Neuron (in vitro differentiated cells): ENCODE measurements at regions not wholly inside any gene's neighbourhood (a gene's known extent, or its start where the extent isn't known, plus 50 kb on each side); places are given as distances from the start of the nearest gene placed in this dataset.

Experiments
- H2AFZ ChIP-seq: one replicate; pipeline ENCODE4 v1.6.1; 2013; ENCODE audit warnings: low read depth, mild to moderate bottlenecking, inconsistent platforms, low read length, moderate library complexity
- H3K27me3 ChIP-seq: one replicate; pipeline ENCODE4 v1.6.1; 2013; ENCODE audit warnings: low read length; ENCODE audit not compliant: insufficient read depth
- H3K36me3 ChIP-seq: one replicate; pipeline ENCODE4 v1.6.1; 2013; ENCODE audit warnings: low read length; ENCODE audit not compliant: insufficient read depth
- H3K4me1 ChIP-seq: one replicate; pipeline ENCODE4 v1.6.1; 2013; ENCODE audit warnings: low read length; ENCODE audit not compliant: insufficient read depth
- H3K4me3 ChIP-seq: 2 replicates; pipeline ENCODE4 v1.5.1; 2013; ENCODE audit warnings: mild to moderate bottlenecking, low read length, moderate library complexity
- H3K9me3 ChIP-seq: one replicate; pipeline ENCODE4 v1.6.1; 2013; ENCODE audit warnings: low read length

DNA sequence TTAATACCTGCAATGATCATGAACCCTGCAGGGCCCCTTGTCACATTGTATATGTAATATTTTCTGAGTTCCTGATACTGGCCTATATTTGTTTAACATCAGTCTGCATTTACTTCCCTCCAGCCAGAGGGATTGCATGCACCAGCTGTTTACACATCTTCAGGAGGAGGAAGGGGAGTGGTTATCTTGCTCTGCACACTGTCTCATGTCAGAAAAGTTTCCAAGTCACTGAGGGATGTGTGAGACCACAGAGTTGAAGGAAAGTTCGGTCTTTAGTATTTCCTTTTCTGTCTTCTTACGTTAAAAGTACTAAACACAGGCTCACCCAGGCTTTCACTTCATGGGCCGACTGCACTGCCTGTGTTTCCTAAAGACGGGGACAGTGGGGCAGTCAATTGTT lies 574.1 kb downstream of the LMO4 start:
- Histone ChIP-seq H3K36me3 (no peaks in the 10 kb centered on the region), H3K4me1 (peaks cover 2% of the 10 kb centered on the region), H3K9me3 (no peaks in the 10 kb centered on the region), H3K27me3 (no peaks in the 10 kb centered on the region), H2AFZ (no peak overlapping the region), H3K4me3 (no peak overlapping the region)

DNA sequence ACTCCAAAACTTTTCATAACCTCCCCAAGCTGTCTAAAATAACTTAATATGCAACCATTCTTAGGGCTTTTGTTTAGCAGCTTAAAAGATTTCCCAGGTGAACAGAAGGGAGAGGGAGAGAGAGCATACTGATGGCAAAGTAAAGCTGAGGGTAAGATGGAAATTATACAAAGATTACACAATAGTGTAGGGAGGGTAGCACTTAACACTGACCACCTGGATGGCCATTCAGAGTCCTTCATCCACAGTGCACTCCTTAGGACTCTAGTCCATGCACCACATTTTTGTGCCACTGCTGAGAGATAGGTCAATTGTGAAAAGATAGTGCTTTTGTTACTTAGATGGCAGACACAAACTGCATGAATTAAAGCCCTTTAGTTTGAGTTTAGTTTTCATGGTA lies 574.6 kb downstream of the LMO4 start:
- no peaks in the 10 kb centered on the region for H3K36me3 ChIP-seq

DNA sequence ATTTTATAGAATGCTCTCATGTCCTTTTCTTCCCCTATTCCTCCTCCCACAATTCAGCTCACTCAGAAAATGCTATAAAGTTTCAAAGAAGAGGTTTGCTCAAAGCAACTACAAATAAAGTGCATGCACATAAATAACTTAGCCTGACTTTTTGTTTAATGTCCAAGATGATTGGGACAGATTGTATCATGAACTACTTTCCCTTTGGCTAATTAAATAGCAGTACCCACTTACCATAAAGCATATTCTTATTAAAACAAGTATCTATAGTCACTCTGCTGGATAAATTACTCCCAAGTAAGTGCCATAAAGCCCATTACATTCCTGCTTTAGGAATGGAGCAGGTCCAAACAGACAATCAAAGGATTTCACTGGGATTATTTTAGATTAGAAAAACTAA lies 576.0 kb downstream of the LMO4 start:
- H3K27me3 ChIP-seq = no peaks in the 10 kb centered on the region
- H3K9me3 ChIP-seq = no peaks in the 10 kb centered on the region
- no peaks in the 10 kb centered on the region for H3K36me3 ChIP-seq
- peaks cover 2% of the 10 kb centered on the region for H3K4me1 ChIP-seq
- no peak overlapping the region for H3K4me3 ChIP-seq
- no peak overlapping the region for H2AFZ ChIP-seq

More for the DNA sequence above, 574.6 kb downstream of the LMO4 start:
- Histone ChIP-seq H3K4me1 (peaks cover 2% of the 10 kb centered on the region), H3K4me3 (no peak overlapping the region), H3K27me3 (no peaks in the 10 kb centered on the region), H2AFZ (no peak overlapping the region), H3K9me3 (no peaks in the 10 kb centered on the region)

DNA sequence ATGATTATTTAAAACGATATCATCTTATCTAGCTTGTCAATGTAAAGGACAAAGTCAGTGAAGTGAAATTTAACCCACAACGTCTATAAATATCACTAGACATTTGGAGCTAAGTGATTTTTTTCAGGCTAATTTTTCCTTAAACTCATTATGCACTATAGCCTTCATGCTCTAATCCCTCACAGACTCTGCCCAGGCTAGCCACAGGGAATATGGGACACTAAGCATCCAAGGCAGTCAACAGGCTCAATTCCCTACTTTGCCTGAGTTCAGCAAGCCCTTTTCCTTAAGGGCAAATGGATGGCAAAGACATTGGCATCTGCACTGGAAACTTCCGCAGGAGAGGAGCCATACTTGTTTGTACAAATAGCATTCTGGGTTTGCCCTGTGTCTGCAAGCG lies 577.0 kb downstream of the LMO4 start:
- Histone ChIP-seq H3K27me3 (no peaks in the 10 kb centered on the region), H3K4me3 (no peak overlapping the region), H3K9me3 (no peaks in the 10 kb centered on the region), H3K4me1 (peaks cover 2% of the 10 kb centered on the region), H3K36me3 (no peaks in the 10 kb centered on the region), H2AFZ (no peak overlapping the region)

DNA sequence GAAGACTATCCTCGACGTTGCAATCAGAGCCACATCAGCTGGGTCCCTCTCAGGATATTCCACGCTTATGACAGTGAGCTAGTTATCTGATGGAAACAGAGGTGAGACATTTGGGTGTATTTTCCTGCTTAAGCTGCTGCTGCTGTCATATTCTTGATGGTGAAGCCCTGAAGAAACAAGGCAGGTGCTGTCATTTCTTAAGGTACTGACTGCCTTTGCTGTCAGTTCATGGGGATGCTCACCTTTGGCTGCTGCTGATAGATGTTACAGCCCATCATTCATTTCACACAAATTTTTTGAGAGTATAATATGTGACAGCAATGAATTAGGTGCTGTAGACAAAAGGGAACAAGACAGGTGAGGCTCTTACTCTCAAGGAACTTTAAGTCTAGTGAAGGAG lies 577.4 kb downstream of the LMO4 start:
- H2AFZ ChIP-seq = no peak overlapping the region
- no peaks in the 10 kb centered on the region for H3K36me3 ChIP-seq
- peaks cover 2% of the 10 kb centered on the region for H3K4me1 ChIP-seq
- no peak overlapping the region for H3K4me3 ChIP-seq
- no peaks in the 10 kb centered on the region for H3K9me3 ChIP-seq
- no peaks in the 10 kb centered on the region for H3K27me3 ChIP-seq

DNA sequence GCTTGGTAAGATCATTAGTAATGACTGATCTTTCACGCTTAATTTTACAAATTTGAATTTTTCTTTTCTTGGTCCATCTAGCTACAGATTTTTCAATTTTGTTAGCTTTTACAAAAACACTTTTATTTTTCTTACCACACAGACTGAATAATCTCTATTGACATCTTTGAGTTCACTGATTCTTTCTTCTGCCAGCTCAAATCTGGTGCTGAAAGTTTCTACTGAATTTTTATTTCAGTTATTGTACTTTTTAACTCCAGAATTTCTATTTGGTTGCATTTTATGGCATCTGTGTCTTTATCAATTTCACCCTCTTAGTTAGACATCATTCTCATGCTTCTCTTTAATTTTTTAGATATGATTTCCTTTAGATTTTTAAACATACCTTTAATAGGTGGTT lies 584.7 kb downstream of the LMO4 start:
- Histone ChIP-seq H3K27me3 (no peaks in the 10 kb centered on the region), H3K36me3 (no peaks in the 10 kb centered on the region), H3K9me3 (no peaks in the 10 kb centered on the region), H3K4me3 (no peak overlapping the region), H3K4me1 (no peaks in the 10 kb centered on the region), H2AFZ (no peak overlapping the region)

DNA sequence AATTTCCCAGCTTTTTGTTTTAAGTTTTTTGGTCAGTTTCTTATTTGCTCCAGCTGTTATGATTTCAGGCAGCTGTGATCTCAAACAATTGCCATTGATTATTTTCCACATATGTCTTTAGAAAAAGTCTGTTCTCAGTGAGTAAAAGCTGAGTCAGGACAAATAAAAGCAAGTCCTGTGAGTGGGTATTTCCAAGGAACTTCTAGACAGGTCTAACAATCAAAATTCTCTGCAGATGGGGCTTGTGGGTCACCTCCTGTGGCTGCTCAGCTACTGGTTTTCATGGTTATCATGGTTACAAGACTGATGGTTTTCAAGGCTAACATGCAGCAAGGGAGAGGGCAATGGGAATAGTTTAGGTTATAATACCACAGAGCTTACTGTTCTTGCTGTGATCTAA lies 585.7 kb downstream of the LMO4 start:
- Histone ChIP-seq H3K9me3 (no peaks in the 10 kb centered on the region), H2AFZ (no peak overlapping the region), H3K27me3 (no peaks in the 10 kb centered on the region), H3K36me3 (no peaks in the 10 kb centered on the region), H3K4me1 (no peaks in the 10 kb centered on the region), H3K4me3 (no peak overlapping the region)

DNA sequence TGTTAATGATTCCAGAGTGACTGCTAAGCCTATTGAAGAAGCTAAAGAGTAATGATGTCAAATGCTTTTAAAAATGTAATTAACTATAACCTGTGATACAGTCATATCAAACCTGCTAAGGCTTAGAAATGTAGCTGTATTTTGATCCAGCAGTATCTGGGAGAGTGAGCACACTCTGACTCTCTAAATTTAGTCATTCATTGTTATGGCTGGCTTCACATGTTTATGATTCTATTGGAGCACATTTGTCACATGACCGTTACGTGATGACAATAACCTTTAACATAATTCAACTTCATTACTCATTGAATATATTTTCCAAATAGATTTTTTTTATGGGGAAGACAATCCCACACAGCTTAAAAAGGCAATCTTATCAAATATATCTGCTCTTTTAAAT lies 587.1 kb downstream of the LMO4 start:
- Histone ChIP-seq H3K4me3 (no peak overlapping the region), H3K9me3 (no peaks in the 10 kb centered on the region), H2AFZ (no peak overlapping the region), H3K36me3 (no peaks in the 10 kb centered on the region), H3K27me3 (no peaks in the 10 kb centered on the region), H3K4me1 (no peaks in the 10 kb centered on the region)

DNA sequence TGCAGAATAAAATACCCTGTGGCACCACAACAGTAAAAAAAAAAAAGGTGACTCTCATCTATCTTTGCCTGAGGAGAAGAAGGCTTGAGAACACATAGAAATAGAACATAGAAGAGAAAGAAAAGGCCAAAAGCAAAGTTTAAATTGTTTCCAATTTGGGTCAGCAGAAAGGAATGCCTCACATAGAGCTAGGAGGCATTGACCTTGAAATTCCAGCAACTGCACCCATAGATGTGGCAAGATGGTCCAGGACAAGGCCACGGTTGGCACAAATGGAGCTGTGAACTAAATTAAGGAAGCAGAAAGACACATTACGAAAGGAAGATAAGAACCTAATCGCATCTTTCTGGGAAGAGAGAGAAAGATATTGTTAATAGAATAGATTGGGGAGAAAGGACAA lies 588.3 kb downstream of the LMO4 start:
- Histone ChIP-seq H3K27me3 (no peaks in the 10 kb centered on the region), H3K4me1 (no peaks in the 10 kb centered on the region), H3K36me3 (no peaks in the 10 kb centered on the region), H3K9me3 (no peaks in the 10 kb centered on the region), H3K4me3 (no peak overlapping the region), H2AFZ (no peak overlapping the region)

DNA sequence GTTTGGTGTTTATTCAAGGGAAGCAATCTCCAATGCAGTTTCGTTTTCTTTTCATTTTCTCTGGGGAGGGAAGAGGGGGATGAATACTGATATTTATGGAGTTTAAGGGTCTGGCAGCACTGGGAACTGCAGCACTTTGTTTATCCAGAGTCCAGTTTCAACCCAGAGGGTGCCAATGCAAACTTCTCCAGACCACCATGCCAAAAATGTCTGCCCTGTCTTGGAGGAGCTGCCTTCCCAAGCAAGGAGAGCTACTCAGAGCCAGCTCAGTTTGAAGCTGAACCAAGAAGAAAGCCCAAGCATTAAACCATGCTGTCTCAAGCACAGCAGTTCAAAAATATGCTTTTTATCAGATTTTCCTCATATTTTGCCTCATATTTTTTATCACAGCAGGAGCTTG lies 589.7 kb downstream of the LMO4 start:
- Histone ChIP-seq H3K9me3 (no peaks in the 10 kb centered on the region), H2AFZ (no peak overlapping the region), H3K4me1 (no peaks in the 10 kb centered on the region), H3K27me3 (no peaks in the 10 kb centered on the region), H3K4me3 (no peak overlapping the region), H3K36me3 (no peaks in the 10 kb centered on the region)

DNA sequence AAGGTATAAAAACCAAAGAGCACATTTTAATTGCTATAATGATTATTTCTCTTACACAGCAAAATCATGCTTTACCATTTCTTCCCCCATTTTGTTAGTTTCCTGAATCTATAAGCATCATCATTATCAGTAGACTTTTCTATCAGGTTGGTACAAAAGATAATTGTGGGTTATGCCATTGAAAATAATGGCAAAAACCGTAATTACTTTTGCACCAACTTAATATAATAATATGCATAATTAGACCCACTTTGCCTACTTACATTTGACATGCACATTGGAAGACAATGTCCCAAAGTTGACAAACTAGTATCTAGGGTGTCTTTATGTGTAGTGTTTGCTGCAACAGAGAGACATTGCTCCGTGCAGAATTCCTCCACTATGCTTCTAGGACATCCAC lies 594.2 kb downstream of the LMO4 start:
- Histone ChIP-seq H3K4me3 (no peak overlapping the region), H2AFZ (no peak overlapping the region)

DNA sequence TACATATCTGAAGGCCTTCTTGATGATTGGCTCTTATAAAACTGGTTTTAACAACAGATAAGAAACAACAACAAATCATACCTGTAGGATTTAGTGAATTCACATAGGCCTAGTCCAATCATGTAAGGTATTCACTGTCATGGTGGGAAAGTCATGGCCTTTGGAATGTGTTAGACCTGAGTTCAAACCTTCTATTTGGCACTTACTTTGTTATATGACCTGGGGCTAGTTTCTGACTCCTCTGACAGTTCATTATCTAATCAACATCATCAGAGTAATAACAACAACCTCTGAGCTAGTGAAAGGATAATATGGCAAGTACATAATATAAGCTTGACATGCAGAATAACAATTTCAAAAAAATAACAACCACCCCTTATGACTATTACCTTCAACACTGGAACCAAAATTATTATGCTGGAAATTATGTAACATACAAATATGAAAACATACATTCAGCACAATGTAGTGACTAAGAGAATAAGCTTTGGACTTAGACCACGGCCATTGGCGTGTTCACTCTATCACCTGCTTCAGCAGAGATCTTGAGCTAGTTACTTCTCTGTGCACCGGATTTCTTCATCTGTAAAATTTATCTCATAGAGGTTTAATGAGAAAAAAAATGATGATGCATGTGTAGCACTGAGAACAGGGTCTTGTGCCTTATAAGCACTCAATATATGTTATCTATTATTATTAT lies 597.6 kb downstream of the LMO4 start:
- Histone ChIP-seq H3K27me3 (no peaks in the 10 kb centered on the region), H3K4me1 (no peaks in the 10 kb centered on the region), H2AFZ (no peak overlapping the region), H3K36me3 (no peaks in the 10 kb centered on the region), H3K4me3 (no peak overlapping the region), H3K9me3 (no peaks in the 10 kb centered on the region)

More for the DNA sequence above, 594.2 kb downstream of the LMO4 start:
- Histone ChIP-seq H3K36me3 (no peaks in the 10 kb centered on the region), H3K27me3 (no peaks in the 10 kb centered on the region), H3K9me3 (no peaks in the 10 kb centered on the region), H3K4me1 (no peaks in the 10 kb centered on the region)

DNA sequence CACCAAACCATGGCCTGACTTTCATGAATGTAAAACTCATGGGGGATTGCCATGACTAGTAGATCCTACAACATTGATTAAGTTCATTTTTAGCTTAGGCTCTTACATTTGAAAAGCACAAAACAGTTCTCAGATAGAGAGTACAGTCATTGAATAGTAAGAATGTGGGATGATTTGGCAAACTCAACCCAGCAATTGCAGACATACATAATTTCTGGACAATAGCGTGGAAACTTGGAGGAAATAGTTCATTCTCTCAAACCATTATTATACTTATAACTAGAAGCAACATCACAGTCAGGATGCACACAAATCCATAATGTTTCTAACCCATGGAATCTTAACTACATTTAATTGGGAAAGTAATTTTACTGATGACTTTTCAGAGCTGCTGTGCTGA lies 598.2 kb downstream of the LMO4 start:
- Histone ChIP-seq H3K4me1 (no peaks in the 10 kb centered on the region), H3K27me3 (no peaks in the 10 kb centered on the region), H3K4me3 (no peak overlapping the region), H3K9me3 (no peaks in the 10 kb centered on the region), H3K36me3 (no peaks in the 10 kb centered on the region), H2AFZ (no peak overlapping the region)
